NCI-H1048 (cell line): ENCODE measurements at regions not wholly inside any gene's neighbourhood (a gene's known extent, or its start where the extent isn't known, plus 50 kb on each side); places are given as distances from the start of the nearest gene placed in this dataset.
A peak's percentile ranks its signal among the peaks of the same experiment; 100 is the strongest.
"Not testable (repeated sequence)": the region's sequence is repeated elsewhere in the genome, so short reads cannot be mapped to it uniquely, and the experiment has no call there.

Source experiments
- DNase-seq: peaks from one replicate; lab custom pipeline; 2025; lab: John Stamatoyannopoulos, UW

DNA sequence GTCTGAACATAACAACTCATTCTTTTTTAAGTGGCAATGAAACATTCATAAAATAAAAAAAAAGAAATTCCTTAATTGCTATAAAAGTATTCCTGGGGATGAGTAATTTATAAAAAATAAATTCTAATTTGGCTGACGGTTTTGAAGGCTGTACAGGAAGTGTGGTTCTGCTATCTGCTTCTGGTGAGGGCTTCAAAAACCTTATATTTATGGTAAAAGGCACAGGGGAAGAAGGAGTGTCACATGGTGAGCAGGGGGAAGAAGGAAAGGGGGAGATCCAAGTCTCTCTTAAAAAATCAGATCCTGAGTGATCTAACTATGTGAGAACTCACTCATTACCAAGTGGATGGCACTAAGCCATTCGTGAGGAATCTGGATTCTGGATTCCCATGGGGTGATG is 539.0 kb downstream of the GOLGA6L6 start:
- DNase-seq: not testable (repeated sequence)

DNA sequence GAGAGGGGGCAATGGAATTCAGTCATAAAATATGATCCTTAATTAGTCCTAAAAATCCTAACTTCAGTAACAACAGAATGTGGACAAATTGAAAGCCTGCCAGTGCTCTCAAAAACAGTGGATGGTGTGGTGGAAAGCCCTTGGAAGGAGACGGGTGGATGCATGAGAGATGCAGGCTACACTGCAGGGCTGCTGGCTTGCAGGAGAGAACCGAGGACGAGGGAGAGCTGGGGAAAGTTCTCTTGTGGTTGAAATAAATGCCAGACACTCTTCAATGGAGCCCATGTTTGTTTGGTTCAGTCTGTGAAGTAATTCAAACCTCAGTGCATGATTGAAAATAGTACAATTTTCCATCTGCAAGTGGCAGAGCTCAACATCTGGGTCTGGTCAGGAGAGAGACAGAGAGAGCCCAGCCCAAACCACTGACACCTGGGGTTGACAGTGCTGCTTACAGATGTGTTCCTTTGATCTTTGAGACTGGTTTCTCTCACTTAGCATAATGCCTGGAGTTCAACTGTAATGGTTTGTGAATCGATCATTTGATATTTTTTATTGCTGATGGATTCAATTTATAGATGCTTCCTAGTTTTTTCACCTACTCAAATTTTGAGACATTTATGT is 544.9 kb downstream of the GOLGA6L6 start:
- DNase-seq: not testable (repeated sequence)

DNA sequence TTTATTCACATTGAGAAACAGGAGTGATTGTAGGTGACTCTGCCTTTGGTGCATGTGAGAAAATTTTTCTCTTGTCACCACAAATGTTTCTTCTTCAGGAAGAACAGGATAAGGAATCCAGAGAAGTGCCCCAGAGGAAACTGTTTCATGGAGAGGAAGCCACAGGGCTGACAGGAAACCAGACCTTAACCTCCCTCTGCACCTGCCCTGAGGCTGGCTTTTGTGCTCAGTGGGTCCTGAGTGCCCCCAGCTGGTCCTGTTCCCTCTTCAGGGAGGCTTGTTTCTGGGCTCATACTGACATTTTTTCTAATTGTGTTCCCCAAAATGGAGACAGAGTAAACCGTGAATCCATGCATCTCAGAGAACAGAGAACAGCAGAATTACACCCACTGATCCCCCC is 546.3 kb downstream of the GOLGA6L6 start:
- DNase-seq: not testable (repeated sequence)

DNA sequence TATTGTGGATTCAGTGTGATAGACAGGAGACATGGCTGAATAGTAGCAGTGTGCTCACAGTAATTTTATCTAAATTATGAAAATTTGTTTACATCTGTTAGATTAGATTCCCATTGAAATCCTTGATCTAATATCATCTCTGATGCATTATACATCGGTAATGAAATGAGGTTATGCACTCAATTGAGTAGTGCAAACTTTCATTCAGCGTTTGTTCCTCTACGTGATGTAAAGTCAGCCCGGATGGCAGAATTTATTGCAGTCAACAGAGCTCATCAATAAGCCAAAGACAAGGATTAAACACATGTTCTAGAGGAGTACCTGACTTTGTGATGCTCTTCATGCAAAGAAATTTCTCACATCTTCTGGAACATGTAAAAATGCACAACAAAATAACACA is 549.2 kb downstream of the GOLGA6L6 start:
- DNase-seq: no peak

DNA sequence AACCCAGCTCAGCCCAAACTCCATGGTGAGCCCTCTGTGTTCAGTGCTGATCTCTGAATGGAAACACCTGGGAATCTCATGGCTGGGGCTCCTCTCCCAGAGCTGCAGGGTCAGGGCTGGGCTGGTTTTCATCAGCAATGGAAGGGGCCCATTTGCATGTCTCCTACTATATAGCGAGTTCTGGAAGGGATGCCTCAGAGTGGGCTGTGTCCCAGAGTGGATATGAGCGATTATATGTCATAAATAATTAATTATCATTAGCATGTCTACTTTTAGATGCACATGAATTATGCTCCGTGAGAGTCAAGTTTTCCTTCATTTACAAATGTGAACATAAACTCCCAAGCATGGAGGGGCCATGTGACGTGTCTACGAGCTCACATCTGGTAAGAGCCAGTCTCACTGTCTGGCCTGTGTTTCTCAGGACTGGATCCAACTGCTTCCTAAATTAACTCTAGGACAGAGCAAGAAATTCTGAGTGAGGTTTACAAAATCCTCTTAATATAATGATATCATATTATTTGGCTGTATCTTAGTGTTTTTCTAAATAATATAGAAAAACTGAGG is 553.4 kb downstream of the GOLGA6L6 start:
- no peak for DNase-seq

DNA sequence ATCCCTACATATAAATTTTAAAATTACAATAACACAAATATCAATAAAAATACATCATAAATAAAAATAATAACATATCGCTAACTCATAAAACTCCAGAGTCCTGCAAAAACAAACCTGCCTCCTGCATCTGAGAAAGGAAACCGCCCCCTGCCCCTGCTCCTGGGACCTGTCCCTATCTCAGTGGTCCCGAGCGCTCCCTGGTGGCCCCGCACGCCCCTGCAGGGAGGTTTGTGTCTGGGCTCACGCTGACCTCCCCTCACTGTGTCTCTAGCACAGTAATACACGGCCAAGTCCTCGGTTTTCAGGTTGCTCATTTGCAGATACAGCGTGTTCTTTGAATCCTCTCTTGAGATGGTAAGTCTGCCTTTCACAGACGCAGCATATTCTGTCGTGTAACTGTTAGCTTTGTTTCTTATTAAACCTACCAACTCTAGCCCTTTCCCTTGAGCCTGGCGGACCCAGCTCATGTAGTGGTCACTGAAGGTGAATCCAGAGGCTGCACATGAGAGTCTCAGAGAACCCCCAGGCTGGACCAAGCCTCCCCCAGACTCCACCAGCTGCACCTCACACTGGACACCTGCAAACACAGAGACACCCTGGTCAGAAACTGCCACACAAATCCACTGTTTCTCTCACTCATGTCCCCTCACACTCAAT is 554.1 kb downstream of the GOLGA6L6 start:
- peak; percentile 23 for DNase-seq

DNA sequence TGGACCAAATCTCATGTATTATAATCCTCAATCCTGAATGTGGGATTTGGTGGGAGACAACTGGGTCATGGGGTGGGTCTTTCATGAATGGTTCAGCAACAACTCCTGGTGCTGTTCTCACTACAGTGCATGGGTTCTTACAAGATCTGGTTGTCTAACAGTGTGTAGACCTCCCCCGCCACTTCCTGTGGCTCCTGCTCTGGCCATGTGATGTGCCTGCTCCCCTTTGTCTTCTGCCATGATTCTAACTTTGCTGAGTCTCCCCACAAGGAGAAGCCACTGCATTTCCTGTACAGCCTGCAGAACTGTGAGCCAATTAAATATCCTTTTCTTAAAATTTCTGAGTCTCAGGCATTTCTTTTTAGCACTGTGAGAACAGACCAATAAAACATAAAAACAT is 557.5 kb downstream of the GOLGA6L6 start:
- no peak for DNase-seq

DNA sequence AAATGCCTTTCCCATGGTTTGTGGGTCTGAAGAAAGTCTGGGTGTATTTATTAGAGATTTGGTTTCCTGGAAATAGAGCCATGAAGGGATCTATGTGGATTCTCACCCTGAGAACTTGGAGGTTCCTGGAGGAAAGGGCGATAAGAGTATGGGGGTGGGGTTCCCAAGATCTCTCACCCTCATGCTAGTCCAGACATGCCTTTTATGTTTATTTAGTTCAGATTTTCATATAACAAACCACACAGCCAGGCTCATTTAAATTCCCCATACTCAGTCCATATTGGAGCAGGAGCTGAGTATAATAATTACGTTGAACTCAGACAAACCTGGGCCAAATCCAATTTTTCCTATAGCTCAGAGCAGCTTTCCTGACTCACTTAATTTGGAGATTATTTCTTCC is 566.6 kb downstream of the GOLGA6L6 start:
- DNase-seq: peak; percentile 27

DNA sequence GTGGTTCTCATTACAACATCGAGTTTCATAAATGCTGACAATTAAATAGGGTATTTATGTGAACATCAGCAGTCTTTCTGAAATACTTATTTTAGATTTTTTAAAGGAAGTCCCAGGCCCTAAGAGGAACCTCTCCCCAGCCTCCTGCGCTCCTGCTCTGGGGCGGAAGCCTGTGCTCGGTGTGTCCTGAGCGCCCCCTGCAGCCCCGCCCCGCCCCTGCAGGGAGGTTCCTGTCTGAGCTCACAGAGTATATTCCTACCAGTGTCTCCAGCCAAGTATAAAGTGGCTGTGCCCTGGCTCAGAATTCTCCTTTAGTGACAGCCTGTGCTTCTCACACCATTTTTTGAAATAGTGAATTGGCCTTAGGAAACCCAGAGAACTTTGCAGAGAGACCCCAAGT is 567.9 kb downstream of the GOLGA6L6 start:
- no peak for DNase-seq

DNA sequence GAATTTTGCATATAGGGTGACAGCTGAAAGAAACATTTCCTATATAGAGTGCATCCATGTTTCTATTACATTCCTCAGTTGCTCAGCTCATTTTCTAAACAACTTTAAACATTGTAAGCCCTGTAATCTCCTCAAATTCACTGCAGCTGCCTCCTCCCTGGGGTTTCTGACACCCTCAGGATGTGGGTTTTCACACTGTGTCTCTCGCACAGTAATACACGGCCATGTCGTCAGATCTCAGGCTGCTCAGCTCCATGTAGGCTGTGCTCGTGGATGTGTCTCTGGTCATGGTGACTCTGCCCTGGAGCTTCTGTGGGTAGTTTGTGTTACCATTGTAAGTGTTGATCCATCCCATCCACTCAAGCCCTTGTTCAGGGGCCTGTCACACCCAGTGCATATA is 569.0 kb downstream of the GOLGA6L6 start:
- DNase-seq: not testable (repeated sequence)

DNA sequence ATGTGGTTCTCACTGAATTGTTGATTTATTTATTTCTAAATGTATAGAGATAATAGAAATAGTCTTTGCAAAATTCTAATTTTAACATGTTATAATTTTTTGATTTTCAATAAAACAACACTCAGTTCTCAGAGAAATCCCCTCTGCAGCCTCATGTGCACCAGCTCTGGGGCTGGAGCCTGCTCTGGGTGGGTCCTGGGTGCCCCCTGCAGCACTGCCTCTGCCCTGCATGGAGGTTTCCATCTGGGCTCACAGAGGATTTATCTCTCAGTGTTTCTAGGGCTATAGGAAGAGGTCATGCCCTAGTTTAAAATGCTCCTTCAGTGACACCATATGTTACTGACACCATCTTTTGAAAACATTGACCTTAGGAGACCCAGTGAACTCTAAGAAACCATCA is 576.0 kb downstream of the GOLGA6L6 start:
- DNase-seq: not testable (repeated sequence)

DNA sequence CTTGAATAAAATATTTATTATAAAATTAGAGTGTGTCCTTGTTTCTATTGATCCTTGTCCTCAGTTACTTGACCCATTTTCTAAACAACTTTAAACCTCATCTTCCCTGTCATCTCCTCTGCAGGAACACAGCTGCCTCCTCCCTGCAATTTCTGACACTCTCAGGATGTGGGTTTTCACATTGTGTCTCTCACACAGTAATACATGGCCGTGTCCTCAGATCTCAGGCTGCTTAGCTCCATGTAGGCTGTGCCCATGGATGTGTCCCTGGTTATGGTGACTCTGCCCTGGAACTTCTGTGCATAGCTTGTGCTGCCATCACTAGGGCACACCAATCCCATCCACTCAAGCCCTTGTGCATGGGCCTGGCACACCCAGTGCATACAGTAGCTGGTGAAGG is 577.1 kb downstream of the GOLGA6L6 start:
- not testable (repeated sequence) for DNase-seq

DNA sequence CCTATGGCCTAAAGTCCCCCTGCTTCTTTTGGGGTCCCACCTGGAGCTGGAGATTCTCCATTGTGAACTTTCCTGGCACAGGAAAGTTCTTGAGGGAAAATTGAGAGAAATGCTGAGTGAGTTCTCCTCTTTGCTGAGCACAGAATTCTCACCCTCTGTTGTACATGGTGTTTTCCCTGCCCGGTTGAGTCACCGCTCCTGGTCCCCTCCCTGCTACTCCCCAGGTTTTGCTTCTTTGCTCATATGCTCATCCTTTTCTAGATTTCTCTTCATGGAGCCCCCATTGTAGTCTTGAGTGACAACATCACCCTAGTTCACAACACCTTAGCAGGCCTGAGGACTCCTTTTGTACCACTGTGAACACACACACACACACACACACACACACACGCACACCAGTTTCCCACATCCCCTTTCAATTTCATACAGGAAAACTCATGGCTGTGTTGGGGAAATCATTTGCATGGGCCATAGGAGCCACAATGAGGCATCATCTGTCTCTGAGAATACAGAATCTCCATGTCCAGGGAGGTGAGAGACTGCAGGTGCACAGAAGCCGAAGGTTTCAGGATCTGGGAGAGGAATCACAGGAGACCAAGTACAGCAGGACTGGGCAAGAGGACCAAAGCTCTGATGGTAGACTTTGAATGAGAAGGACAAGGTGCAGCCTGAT is 585.3 kb downstream of the GOLGA6L6 start:
- DNase-seq: no peak

DNA sequence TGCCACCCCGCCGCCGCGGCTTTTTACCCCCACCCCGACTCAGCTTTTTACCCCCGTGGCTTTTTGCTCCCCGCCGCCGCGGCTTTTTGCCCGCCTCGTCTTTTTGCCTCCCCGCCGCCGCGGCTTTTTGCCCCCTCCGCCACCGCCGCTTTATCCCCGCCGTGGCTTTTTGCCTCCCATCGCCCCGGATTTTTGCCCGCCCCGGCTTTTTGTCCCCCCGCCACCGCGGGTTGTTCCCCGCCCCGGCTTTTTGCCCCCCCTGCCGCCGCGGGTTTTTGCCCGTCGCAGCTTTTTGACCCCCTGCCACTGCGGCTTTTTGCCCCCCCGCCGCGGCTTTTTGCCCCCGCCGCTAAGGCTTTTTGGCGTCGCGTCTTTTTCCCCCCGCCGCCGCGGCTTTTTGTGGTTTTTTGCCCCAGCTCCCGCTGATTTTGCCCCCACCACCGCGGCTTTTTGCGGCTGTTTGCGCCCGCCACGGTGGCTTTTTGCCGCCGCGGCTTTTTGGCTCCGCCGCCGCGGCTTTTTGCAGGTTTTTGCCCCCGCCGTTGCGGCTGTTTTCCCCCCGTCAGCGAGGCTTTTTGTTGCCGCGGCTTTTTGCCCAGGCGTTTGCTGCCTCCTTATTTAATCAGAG is 597.2 kb downstream of the GOLGA6L6 start:
- DNase-seq: no peak

DNA sequence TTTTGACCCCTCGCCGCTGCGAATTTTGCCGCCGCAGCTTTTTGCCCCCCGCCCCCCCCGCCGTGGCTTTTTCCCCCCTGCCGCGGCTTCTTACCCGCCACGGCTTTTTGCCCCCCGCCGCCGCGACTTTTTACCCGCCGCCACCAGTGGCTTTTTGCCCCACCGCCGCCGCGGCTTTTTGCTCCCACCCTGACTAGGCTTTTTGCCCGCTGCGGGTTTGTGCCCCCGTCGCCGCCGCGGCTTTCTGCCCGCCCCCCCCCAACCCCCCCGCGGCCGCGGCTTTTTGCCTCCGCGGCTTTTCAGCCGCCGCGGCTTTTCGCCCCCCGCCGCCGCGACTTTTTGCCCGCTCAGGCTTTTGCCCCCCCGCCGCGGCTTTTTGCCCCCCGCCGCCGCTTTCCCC is 598.1 kb downstream of the GOLGA6L6 start:
- no peak for DNase-seq

DNA sequence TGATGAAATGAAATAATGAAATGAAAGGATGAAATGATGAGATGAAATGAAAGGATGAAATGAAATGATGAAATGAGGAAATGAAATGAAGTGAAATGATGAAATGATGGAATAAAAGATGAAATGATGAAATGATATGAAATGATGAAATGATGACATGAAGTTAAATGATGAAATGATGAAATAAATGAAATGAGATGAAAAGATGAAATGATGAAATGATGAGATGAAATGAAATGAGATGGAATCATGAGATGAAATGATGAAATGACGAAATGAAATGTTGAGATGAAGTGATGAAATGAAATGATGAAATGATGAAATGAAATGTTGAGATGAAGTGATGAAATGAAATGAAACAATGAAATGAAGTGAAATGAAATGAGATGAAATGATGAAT is 638.3 kb downstream of the GOLGA6L6 start:
- not testable (repeated sequence) for DNase-seq

DNA sequence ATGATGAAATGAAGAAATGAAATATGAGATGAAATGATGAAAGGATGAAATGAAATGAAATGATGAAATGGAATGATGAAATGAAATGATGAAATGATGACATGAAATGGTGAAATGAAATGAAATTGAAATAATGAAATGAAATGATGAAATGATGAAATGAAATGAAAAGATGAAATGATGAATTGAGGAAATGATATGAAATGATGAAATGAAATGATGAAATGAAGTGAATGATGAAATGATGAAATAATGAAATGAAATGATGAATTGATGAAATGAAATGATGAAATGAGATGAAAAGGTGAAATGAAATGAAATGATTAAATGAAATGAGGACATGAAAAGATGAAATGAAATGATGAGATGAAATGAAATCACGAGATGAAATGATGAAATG is 639.2 kb downstream of the GOLGA6L6 start:
- DNase-seq: not testable (repeated sequence)

DNA sequence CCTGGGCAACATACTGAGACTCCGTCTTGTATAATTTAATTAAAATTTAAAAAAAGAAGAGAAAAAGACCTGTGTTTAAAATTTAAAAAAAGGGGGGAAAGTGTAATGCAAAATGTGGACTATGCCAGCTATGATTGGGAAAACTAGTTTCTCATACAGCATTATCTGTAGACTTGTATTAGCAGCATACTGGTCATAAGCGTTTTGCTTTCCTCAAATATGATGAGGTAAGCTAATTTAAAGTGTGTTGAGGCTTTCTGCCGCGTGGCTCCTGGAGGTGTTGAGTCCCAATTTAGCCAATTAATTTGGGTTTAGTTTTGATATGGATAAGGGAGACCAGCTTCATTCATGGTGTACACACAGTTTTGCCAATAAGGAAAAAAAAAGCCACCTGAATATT is 640.2 kb downstream of the GOLGA6L6 start:
- DNase-seq: not testable (repeated sequence)

DNA sequence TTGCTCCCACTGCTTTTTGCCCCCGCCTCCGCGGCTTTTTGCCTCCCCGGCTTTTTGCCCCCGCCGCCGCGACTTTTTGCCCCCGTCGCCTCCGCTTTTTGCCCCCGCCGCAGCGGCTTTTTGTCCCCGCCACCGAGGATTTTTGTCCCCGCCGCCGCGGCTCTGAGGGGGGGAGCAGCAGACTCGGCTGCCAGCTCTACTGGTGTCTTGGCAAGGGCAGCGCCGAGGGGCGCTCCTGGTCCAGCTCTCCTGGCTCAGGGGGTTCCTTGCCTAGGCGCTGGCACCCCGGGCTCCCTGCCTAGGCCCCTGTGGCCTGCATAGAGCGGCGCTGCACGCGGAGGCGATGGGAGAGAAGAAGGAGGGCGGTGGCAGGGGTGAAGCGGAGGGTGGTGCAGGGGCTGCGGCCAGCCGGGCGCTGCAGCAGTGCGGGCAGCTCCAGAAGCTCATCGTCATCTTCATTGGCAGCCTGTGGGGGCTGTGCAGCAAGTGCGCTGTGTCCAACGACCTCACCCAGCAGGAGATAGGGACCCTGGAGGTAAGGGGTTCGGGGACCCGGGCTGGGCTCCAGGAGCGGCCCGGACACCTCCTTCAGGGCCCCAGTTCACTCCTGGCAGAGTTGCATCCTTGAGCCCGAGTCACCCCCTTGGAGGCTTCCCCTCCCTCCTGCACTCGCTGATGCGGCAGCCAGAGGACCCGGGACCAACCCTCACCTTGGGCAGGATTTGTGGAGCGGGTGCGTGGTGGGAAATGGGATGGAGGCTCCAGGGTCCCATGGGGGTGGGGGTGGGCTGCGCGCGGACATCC is 642.4 kb downstream of the GOLGA6L6 start:
- no peak for DNase-seq

DNA sequence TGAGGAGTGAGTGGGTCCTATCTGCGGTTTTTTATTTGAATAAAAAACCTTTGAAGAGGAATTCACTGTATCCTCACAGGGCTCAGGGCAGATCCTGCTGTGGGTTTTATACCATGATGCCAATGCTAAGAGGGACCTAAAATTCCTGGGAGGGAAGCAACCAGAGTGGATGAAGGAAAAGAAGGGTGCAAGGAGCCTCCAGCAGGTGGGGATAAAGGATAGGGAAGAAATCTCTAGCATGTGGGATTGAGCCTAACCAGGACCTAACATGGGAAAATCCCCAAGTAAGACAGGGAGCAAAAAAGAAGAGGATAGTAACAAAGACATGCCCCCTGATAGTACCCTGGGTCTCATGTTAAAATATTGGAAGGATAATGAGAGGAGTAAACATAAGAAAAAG is 652.8 kb downstream of the GOLGA6L6 start:
- not testable (repeated sequence) for DNase-seq

DNA sequence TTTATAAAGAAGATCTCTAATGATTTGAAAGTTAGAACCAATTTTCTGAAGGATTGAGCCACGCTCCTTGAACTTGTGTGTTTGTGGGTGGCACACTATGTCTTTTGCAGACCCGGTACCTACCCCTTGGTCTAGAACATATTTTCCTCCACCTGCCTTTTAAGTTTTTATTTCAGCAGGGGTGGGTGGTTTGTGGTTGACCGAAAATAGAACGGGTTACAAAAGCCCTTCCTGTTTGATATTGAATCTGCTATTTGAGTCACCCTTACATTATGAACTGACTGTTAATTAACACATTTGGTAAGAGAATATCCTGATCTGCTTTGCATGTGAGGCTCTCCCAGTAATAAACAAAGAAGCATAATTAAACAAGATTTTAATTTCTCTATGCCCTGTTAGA is 697.5 kb downstream of the GOLGA6L6 start:
- not testable (repeated sequence) for DNase-seq
